H1 (cell line): ENCODE measurements at regions not wholly inside any gene's neighbourhood (a gene's known extent, or its start where the extent isn't known, plus 50 kb on each side); places are given as distances from the start of the nearest gene placed in this dataset.

Experiments
- CTCF ChIA-PET: fragments of 300-600 bp; sonication (Branson Sonifier 250); formaldehyde crosslinking; loops from one replicate; lab custom pipeline; 2021; ENCODE audit not compliant: partially characterized antibody; lab: Charles Lee
- POLR2A ChIA-PET: fragments of 300-600 bp; sonication (Branson Sonifier 250); formaldehyde crosslinking; loops from one replicate; lab custom pipeline; 2021; ENCODE audit warnings: inconsistent platforms; ENCODE audit not compliant: partially characterized antibody; lab: Charles Lee
- DNase-seq, 2 experiments: peaks; one replicate each; pipeline versions ENCODE4 v3.0.0 to v3.0.0-alpha.2; 2010 to 2022; ENCODE audit warnings: low spot score in 2 of 2, low read depth in 1 of 2, mixed read lengths in 1 of 2
- FAIRE-seq: peaks from 2 replicates; lab custom pipeline; 2011; peaks lifted over from hg19 to GRCh38; lab: Jason Lieb, UNC
- H2AFZ ChIP-seq: 2 replicates; pipeline ENCODE4 v1.8.1; 2012; ENCODE audit warnings: low read length, inconsistent platforms
- H2AK5ac ChIP-seq: 2 replicates; pipeline ENCODE4 v1.6.1; 2013; ENCODE audit warnings: low read depth, low read length
- H2BK120ac ChIP-seq: replicated peaks from 2 replicates; pipeline ENCODE3; 2013; ENCODE audit warnings: low read depth, low read length, inconsistent platforms
- H2BK12ac ChIP-seq: 2 replicates; pipeline ENCODE4 v1.6.1; 2013; ENCODE audit warnings: low read depth, low read length
- H2BK15ac ChIP-seq: 2 replicates; pipeline ENCODE4 v1.6.1; 2013; ENCODE audit warnings: low read length
- H2BK20ac ChIP-seq: 2 replicates; pipeline ENCODE4 v1.6.1; 2013; ENCODE audit warnings: low read length
- H2BK5ac ChIP-seq: 2 replicates; pipeline ENCODE4 v1.6.1; 2013; ENCODE audit warnings: low read depth, low read length
- H3K14ac ChIP-seq: 2 replicates; pipeline ENCODE4 v1.6.1; 2013; ENCODE audit warnings: inconsistent platforms; ENCODE audit not compliant: insufficient read length
- H3K18ac ChIP-seq: 2 replicates; pipeline ENCODE4 v1.6.1; 2013; ENCODE audit warnings: low read length; ENCODE audit errors: extremely low read depth
- H3K23ac ChIP-seq: 2 replicates; pipeline ENCODE4 v1.6.1; 2013; ENCODE audit warnings: inconsistent platforms; ENCODE audit not compliant: insufficient read length
- H3K23me2 ChIP-seq: 2 replicates; pipeline ENCODE4 v1.6.1; 2013; ENCODE audit warnings: low read depth, low read length
- H3K27ac ChIP-seq: 2 replicates; pipeline ENCODE4 v1.6.1; 2011; ENCODE audit warnings: low read depth, low read length, inconsistent platforms
- H3K27me3 ChIP-seq, 4 experiments: replicated peaks in 1 of 4; 1 replicate in 1 of 4; 2 replicates in 3 of 4; pipeline versions ENCODE4 v1.6.1 to v1.8.1; 2011 to 2013; ENCODE audit warnings: low read length in 3 of 4, mild to moderate bottlenecking in 3 of 4, inconsistent platforms in 2 of 4, mixed read lengths in 2 of 4, moderate library complexity in 1 of 4; ENCODE audit not compliant: control insufficient read depth in 3 of 4, insufficient read depth in 3 of 4; ENCODE audit errors: extremely low read depth in 1 of 4
- H3K36me3 ChIP-seq, 4 experiments: 2 replicates each; pipeline versions ENCODE4 v1.6.1 to v1.8.1; 2011 to 2013; ENCODE audit warnings: mild to moderate bottlenecking in 4 of 4, low read length in 3 of 4, moderate library complexity in 2 of 4, control low read depth in 1 of 4, inconsistent platforms in 1 of 4; ENCODE audit not compliant: insufficient read depth in 4 of 4, control insufficient read depth in 2 of 4
- H3K4ac ChIP-seq: replicated peaks from 2 replicates; pipeline ENCODE3; 2013; ENCODE audit warnings: low read length, low read depth, mixed read lengths, inconsistent platforms; ENCODE audit not compliant: insufficient read length
- H3K4me1 ChIP-seq, 4 experiments: replicated peaks in 1 of 4; 1 replicate in 1 of 4; 2 replicates in 3 of 4; pipeline versions ENCODE4 v1.6.1 to v1.8.1; 2011 to 2013; ENCODE audit warnings: low read length in 3 of 4, inconsistent platforms in 2 of 4, mixed read lengths in 1 of 4; ENCODE audit not compliant: insufficient read depth in 4 of 4, control insufficient read depth in 3 of 4
- H3K4me2 ChIP-seq, 2 experiments: 2 replicates each; pipeline versions ENCODE4 v1.6.1 to v1.8.1; 2011 to 2013; ENCODE audit warnings: low read depth in 2 of 2, low read length in 2 of 2, control low read depth in 1 of 2, inconsistent platforms in 1 of 2, mild to moderate bottlenecking in 1 of 2; ENCODE audit not compliant: insufficient read depth in 1 of 2
- H3K4me3 ChIP-seq, 4 experiments: fragments of 200-600, 300-600 bp in 1 of 4; sonication (generic), shearing (Covaris generic), sonication (Bioruptor Twin) in 1 of 4; 2 replicates each; pipeline versions ENCODE4 v1.5.1 to v1.8.1; 2011 to 2016; ENCODE audit warnings: low read length in 4 of 4, low read depth in 3 of 4, control low read depth in 2 of 4, inconsistent platforms in 2 of 4, mild to moderate bottlenecking in 2 of 4, mixed read lengths in 1 of 4, moderate library complexity in 1 of 4; ENCODE audit not compliant: insufficient read depth in 2 of 4; ENCODE audit errors: extremely low read depth in 1 of 4
- H3K56ac ChIP-seq: replicated peaks from 2 replicates; pipeline ENCODE3; 2013; ENCODE audit warnings: low read depth, mild to moderate bottlenecking, mixed read lengths, low read length, inconsistent platforms; ENCODE audit not compliant: insufficient read length
- H3K79me1 ChIP-seq: 2 replicates; pipeline ENCODE4 v1.6.1; 2013; ENCODE audit warnings: low read depth, low read length, control low read depth
- H3K79me2 ChIP-seq, 2 experiments: 2 replicates each; pipeline versions ENCODE4 v1.6.1 to v1.8.1; 2012 to 2013; ENCODE audit warnings: low read length in 2 of 2, mild to moderate bottlenecking in 2 of 2, inconsistent platforms in 1 of 2; ENCODE audit not compliant: insufficient read depth in 2 of 2, control insufficient read depth in 1 of 2
- H3K9ac ChIP-seq, 4 experiments: replicated peaks in 1 of 4; 1 replicate in 1 of 4; 2 replicates in 3 of 4; pipeline versions ENCODE4 v1.6.1 to v1.8.1; 2011 to 2013; ENCODE audit warnings: low read depth in 3 of 4, low read length in 3 of 4, control low read depth in 2 of 4, mild to moderate bottlenecking in 2 of 4, moderate library complexity in 2 of 4, inconsistent platforms in 1 of 4; ENCODE audit errors: extremely low read depth in 1 of 4
- H3K9me3 ChIP-seq, 2 experiments: 2 replicates each; pipeline versions ENCODE4 v1.6.1 to v1.8.1; 2012 to 2013; ENCODE audit warnings: mild to moderate bottlenecking in 2 of 2, moderate library complexity in 2 of 2, control low read depth in 1 of 2, inconsistent platforms in 1 of 2, low read depth in 1 of 2, low read length in 1 of 2, mixed read lengths in 1 of 2; ENCODE audit not compliant: insufficient read depth in 2 of 2
- H4K20me1 ChIP-seq, 2 experiments: replicated peaks in 1 of 2; 2 replicates each; pipeline versions ENCODE3 to v1.8.1; 2011 to 2013; ENCODE audit warnings: inconsistent platforms in 2 of 2, low read length in 2 of 2, mild to moderate bottlenecking in 1 of 2; ENCODE audit not compliant: insufficient read depth in 2 of 2, control insufficient read depth in 1 of 2
- H4K5ac ChIP-seq: 2 replicates; pipeline ENCODE4 v1.6.1; 2013; ENCODE audit warnings: low read length, low read depth, mixed read lengths, inconsistent platforms; ENCODE audit not compliant: insufficient read length
- H4K8ac ChIP-seq: 2 replicates; pipeline ENCODE4 v1.8.0; 2013; ENCODE audit warnings: mild to moderate bottlenecking, moderate library complexity, low read length, inconsistent platforms; ENCODE audit not compliant: insufficient read depth; ENCODE audit errors: extremely low read depth
- H4K91ac ChIP-seq: replicated peaks from 2 replicates; pipeline ENCODE3; 2013; ENCODE audit warnings: low read length, mixed read lengths, inconsistent platforms; ENCODE audit not compliant: insufficient read length
- CBX8 ChIP-seq: fragments of 300-800, 300-1000 bp; sonication (generic); IDR thresholded peaks from 2 replicates; pipeline ENCODE4 v1.7.1; 2016; ENCODE audit warnings: low read depth, low read length, borderline replicate concordance
- HDAC6 ChIP-seq: IDR thresholded peaks from one replicate; pipeline ENCODE4 v1.7.1; 2012; ENCODE audit warnings: low read depth, mild to moderate bottlenecking, inconsistent platforms, low read length, moderate library complexity
- POLR2AphosphoS5 ChIP-seq: IDR thresholded peaks from 2 replicates; pipeline ENCODE4 v1.6.1; 2011; ENCODE audit warnings: low read depth, low read length
- POU5F1 ChIP-seq: IDR thresholded peaks from 2 replicates; pipeline ENCODE4 v1.6.1; 2011; ENCODE audit warnings: low read depth, mild to moderate bottlenecking, low read length, moderate library complexity
- RAD21 ChIP-seq, 2 experiments: IDR thresholded peaks in 1 of 2; conservative IDR thresholded peaks in 1 of 2; 2 replicates each; pipeline ENCODE4 v1.6.1; 2011; ENCODE audit warnings: low read depth in 2 of 2, low read length in 2 of 2, improper control_type of control experiment in 1 of 2, inconsistent platforms in 1 of 2, mild to moderate bottlenecking in 1 of 2, moderate library complexity in 1 of 2
- SIN3A ChIP-seq, 2 experiments: IDR thresholded peaks in 1 of 2; conservative IDR thresholded peaks in 1 of 2; 2 replicates each; pipeline ENCODE4 v1.6.1; 2011 to 2012; ENCODE audit warnings: low read length in 2 of 2, improper control_type of control experiment in 1 of 2, low read depth in 1 of 2, mild to moderate bottlenecking in 1 of 2
- SIRT6 ChIP-seq: IDR thresholded peaks from one replicate; pipeline ENCODE4 v1.7.1; 2012; ENCODE audit warnings: low read length, inconsistent platforms
- TAF1 ChIP-seq: IDR thresholded peaks from 2 replicates; pipeline ENCODE4 v1.6.1; 2011; ENCODE audit warnings: mild to moderate bottlenecking, low read depth, low read length
- YY1 ChIP-seq: IDR thresholded peaks from 2 replicates; pipeline ENCODE4 v1.6.1; 2011; ENCODE audit warnings: low read depth, mild to moderate bottlenecking, low read length
- WGBS, 2 experiments: shearing (Covaris generic) in 1 of 2; methylation state at CpG; one replicate each; pipeline versions ENCODE4 v1.1.6 to v1.1.7; 2013 to 2015; ENCODE audit warnings: low lambda C conversion rate in 2 of 2, mixed read lengths in 2 of 2, inconsistent platforms in 1 of 2, low coverage in 1 of 2, missing lambda C conversion rate in 1 of 2; ENCODE audit not compliant: insufficient replicate concordance in 2 of 2, insufficient coverage in 1 of 2, insufficient read length in 1 of 2; ENCODE audit errors: extremely low coverage in 1 of 2, missing lambda C conversion rate in 1 of 2; 5-methylcytosine and 5-hydroxymethylcytosine counted together
- TF ChIP-seq, protein P1 (sequence below): IDR thresholded peaks from 2 replicates; pipeline ENCODE4 v1.6.1; 2012; ENCODE audit warnings: inconsistent platforms
- TF ChIP-seq, protein P2 (sequence below), 3 experiments: IDR thresholded peaks; 1 replicate in 2 of 3; 2 replicates in 1 of 3; pipeline versions ENCODE4 v1.5.1 to v1.6.1; 2011; ENCODE audit warnings: low read length in 3 of 3, mild to moderate bottlenecking in 3 of 3, inconsistent platforms in 2 of 3, low read depth in 1 of 3, moderate library complexity in 1 of 3; ENCODE audit not compliant: insufficient read depth in 1 of 3; ENCODE audit errors: control extremely low read depth in 1 of 3

DNA sequence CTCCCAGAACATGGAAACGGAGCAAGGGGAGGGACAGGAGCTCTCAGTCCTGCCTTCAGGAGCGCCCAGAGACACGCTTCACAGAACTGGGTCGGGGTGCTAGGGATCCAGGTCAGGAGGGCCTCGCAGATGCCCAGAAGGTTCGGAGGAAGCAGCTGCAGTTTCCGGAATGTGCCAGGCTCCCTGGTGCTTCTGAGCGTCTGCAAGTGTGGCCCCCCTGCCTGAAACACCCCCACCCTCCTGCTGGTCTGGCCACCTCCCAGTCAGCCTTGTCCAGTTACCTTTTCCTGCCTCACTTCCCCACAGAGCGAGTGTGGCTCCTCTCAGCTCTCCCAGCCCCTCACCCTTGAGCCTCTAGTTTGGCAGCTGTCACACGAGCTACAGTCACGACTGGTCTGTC lies 88.3 kb upstream of the TAF1B start:
- DNase-seq = no peak
- Histone ChIP-seq H3K4me3 (no peak overlapping the region), H3K27ac (no peak overlapping the region), H3K23me2 (peaks cover 3% of the 10 kb centered on the region; the same call in 1 of the 2 replicates), H2BK12ac (no peak overlapping the region), H2BK15ac (no peak overlapping the region), H3K79me2 (no peaks in the 10 kb centered on the region), H2BK5ac (no peak overlapping the region), H4K8ac (no peak overlapping the region), H2BK120ac (no peak overlapping the region), H4K91ac (no peak overlapping the region), H3K4ac (no peak overlapping the region), H3K18ac (no peak overlapping the region), H2AFZ (no peak overlapping the region), H3K9ac (no peak overlapping the region), H3K4me1 (peaks cover 0 to 35% (median 14%) of the 10 kb centered on the region in 4 experiments; a peak in 6 of 7 replicates), H2BK20ac (no peak overlapping the region), H3K23ac (no peak overlapping the region), H3K79me1 (no peaks in the 10 kb centered on the region), H3K4me2 (no peak overlapping the region), H4K5ac (no peak overlapping the region), H2AK5ac (no peak overlapping the region), H3K14ac (no peak overlapping the region), H3K27me3 (peaks cover 0 to 7% (median 2%) of the 10 kb centered on the region in 4 experiments; a peak in 2 of 7 replicates), H3K9me3 (no peaks in the 10 kb centered on the region), H3K56ac (no peak overlapping the region), H3K36me3 (no peaks in the 10 kb centered on the region), H4K20me1 (no peaks in the 10 kb centered on the region)
- 83% methylated on average over 11 of the region's 11 CpGs; no CpG with 5 or more reads in 1 of the 2 experiments for WGBS, 2 experiments
- CTCF ChIA-PET = interaction anchor here (0.8 to 5.0 kb wide), 3 partner anchors 11 to 84 kb away, joined by 3 to 39 read pairs (median 4); no protein-coding TSS in a partner anchor
- POLR2A ChIA-PET = interaction anchor here (2.7 kb wide), 1 partner anchor 199 kb away, joined by 6 read pairs; the partner anchor contains the start of gene ADAM17
- FAIRE-seq = no peak
- no peak for TF ChIP-seq POLR2AphosphoS5
- TF ChIP-seq, protein P1, sequence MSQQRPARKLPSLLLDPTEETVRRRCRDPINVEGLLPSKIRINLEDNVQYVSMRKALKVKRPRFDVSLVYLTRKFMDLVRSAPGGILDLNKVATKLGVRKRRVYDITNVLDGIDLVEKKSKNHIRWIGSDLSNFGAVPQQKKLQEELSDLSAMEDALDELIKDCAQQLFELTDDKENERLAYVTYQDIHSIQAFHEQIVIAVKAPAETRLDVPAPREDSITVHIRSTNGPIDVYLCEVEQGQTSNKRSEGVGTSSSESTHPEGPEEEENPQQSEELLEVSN = no peak
- TF ChIP-seq CBX8 = no peak
- no peak for TF ChIP-seq TAF1
- no peak for TF ChIP-seq SIRT6
- TF ChIP-seq, protein P2, sequence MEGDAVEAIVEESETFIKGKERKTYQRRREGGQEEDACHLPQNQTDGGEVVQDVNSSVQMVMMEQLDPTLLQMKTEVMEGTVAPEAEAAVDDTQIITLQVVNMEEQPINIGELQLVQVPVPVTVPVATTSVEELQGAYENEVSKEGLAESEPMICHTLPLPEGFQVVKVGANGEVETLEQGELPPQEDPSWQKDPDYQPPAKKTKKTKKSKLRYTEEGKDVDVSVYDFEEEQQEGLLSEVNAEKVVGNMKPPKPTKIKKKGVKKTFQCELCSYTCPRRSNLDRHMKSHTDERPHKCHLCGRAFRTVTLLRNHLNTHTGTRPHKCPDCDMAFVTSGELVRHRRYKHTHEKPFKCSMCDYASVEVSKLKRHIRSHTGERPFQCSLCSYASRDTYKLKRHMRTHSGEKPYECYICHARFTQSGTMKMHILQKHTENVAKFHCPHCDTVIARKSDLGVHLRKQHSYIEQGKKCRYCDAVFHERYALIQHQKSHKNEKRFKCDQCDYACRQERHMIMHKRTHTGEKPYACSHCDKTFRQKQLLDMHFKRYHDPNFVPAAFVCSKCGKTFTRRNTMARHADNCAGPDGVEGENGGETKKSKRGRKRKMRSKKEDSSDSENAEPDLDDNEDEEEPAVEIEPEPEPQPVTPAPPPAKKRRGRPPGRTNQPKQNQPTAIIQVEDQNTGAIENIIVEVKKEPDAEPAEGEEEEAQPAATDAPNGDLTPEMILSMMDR (IDR thresholded peaks at IDR 0.05; ENCODE audit: control extremely low read depth in 1 of 3, insufficient read depth in 1 of 3, low read depth in 1 of 3, low read length in 3 of 3) = no peak
- no peak for TF ChIP-seq POU5F1
- TF ChIP-seq SIN3A (conservative IDR thresholded peaks at IDR 0.05 in 1 of 2, IDR thresholded peaks at IDR 0.05 in 1 of 2; ENCODE audit: low read depth in 1 of 2, low read length in 2 of 2) = no peak
- TF ChIP-seq RAD21 (IDR thresholded peaks at IDR 0.05 in 1 of 2, conservative IDR thresholded peaks at IDR 0.05 in 1 of 2; ENCODE audit: low read depth in 2 of 2, low read length in 2 of 2) = no peak
- TF ChIP-seq YY1 = no peak
- TF ChIP-seq HDAC6 = no peak
